Lung (tissue), 11 donors: ENCODE measurements at regions not wholly inside any gene's neighbourhood (a gene's known extent, or its start where the extent isn't known, plus 50 kb on each side); places are given as distances from the start of the nearest gene placed in this dataset.

Experiments
- ATAC-seq: fragments of 200-7000 bp; cut with Tn5 transposase; one replicate; pipeline ENCODE4 v1.9.1; 2020; ENCODE audit warnings: moderate number of reproducible peaks; ENCODE audit not compliant: insufficient read depth, low FRiP score
- DNase-seq, 3 donors: peaks; one replicate each; pipeline ENCODE4 v3.0.0-alpha.2; 2013 to 2017
- H3K27ac ChIP-seq, 2 donors: one replicate each; pipeline ENCODE4 v1.5.1; 2013; ENCODE audit warnings: mild to moderate bottlenecking in 2 of 2, moderate library complexity in 2 of 2, control low read depth in 1 of 2, inconsistent platforms in 1 of 2, low read depth in 1 of 2, low read length in 1 of 2
- H3K27me3 ChIP-seq, 3 donors: one replicate each; pipeline ENCODE4 v1.5.1; 2013; ENCODE audit warnings: low read length in 2 of 3; ENCODE audit not compliant: control insufficient read depth in 3 of 3, insufficient read depth in 3 of 3
- H3K36me3 ChIP-seq, 4 donors: one replicate each; pipeline ENCODE4 v1.5.1; 2013; ENCODE audit warnings: low read length in 4 of 4, mild to moderate bottlenecking in 1 of 4, moderate library complexity in 1 of 4; ENCODE audit not compliant: control insufficient read depth in 4 of 4, insufficient read depth in 4 of 4
- H3K4me1 ChIP-seq, 5 donors: one replicate each; pipeline ENCODE4 v1.5.1; 2013; ENCODE audit warnings: low read length in 5 of 5, mild to moderate bottlenecking in 2 of 5, moderate library complexity in 1 of 5; ENCODE audit not compliant: control insufficient read depth in 5 of 5, insufficient read depth in 5 of 5
- H3K4me3 ChIP-seq: one replicate; pipeline ENCODE4 v1.5.1; 2013; ENCODE audit warnings: mild to moderate bottlenecking, control low read depth, moderate library complexity
- H3K9ac ChIP-seq, 2 donors: one replicate each; pipeline ENCODE4 v1.5.1; 2013; ENCODE audit warnings: low read length in 2 of 2, control low read depth in 1 of 2; ENCODE audit not compliant: insufficient read depth in 1 of 2
- H3K9me3 ChIP-seq, 4 donors: one replicate each; pipeline ENCODE4 v1.5.1; 2013; ENCODE audit warnings: low read length in 3 of 4, mild to moderate bottlenecking in 1 of 4, moderate library complexity in 1 of 4; ENCODE audit not compliant: control insufficient read depth in 4 of 4, insufficient read depth in 3 of 4
- CTCF ChIP-seq: IDR thresholded peaks from 2 replicates; pipeline ENCODE4 v1.5.1; 2012; ENCODE audit warnings: mild to moderate bottlenecking; ENCODE audit errors: control extremely low read depth, extremely low read depth
- WGBS, 2 donors: extraction: QIAGEN DNeasy Blood & Tissue Kit; methylation state at CpG; one replicate each; pipeline ENCODE4 v1.1.7; 2013; 5-methylcytosine and 5-hydroxymethylcytosine counted together
- donor health status: control.
- donor health status: control.
- donor health status: Bipolar disorder and iron deficiency.
- donor health status: healthy.
- donor health status: DM: yes; HTN: yes; CAD: no.

- ATAC-seq (no peak), DNase-seq (peak in 2 of 3 donors; percentile 76 to 80)
- Histone ChIP-seq H3K36me3 (no peaks in the 10 kb centered on the region), H3K4me3 (no peak overlapping the region), H3K4me1 (peaks cover 0 to 3% (median 0%) of the 10 kb centered on the region in 5 donors), H3K27me3 (no peaks in the 10 kb centered on the region), H3K9ac (no peak overlapping the region), H3K9me3 (peaks cover 0 to 3% (median 1%) of the 10 kb centered on the region in 4 donors), H3K27ac (no peak overlapping the region)
- no peak for TF ChIP-seq CTCF
Observed at GRCh38 chr13:105118426-105118985, 1417.0 kb downstream of the EFNB2 start.

- TF ChIP-seq CTCF, result no peak
- Histone ChIP-seq H3K9ac (no peak overlapping the region), H3K9me3 (peaks cover 0 to 3% (median 1%) of the 10 kb centered on the region in 4 donors), H3K4me3 (no peak overlapping the region), H3K4me1 (peaks cover 0 to 3% (median 0%) of the 10 kb centered on the region in 5 donors), H3K36me3 (no peaks in the 10 kb centered on the region), H3K27me3 (no peaks in the 10 kb centered on the region), H3K27ac (no peak overlapping the region)
- peak in 2 of 3 donors; percentile 16 to 28 for DNase-seq
- no peak for ATAC-seq
Observed at GRCh38 chr13:105116966-105117365, 1418.5 kb downstream of the EFNB2 start.

GRCh38 chr13:105112561-105112960, 1422.9 kb downstream of the EFNB2 start:
- no peak for TF ChIP-seq CTCF
- DNase-seq, result no peak

GRCh38 chr13:105107781-105108180, 1427.7 kb downstream of the EFNB2 start:
- no peaks in the 10 kb centered on the region for H3K27me3 ChIP-seq
- peaks cover 0 to 3% (median 0%) of the 10 kb centered on the region in 4 donors for H3K9me3 ChIP-seq
- 91 to 94% methylated on average over 3 of the region's 3 CpGs for WGBS, 2 donors
- ATAC-seq, result no peak
- no peaks in the 10 kb centered on the region for H3K36me3 ChIP-seq
- H3K4me3 ChIP-seq, result no peak overlapping the region
- no peak for TF ChIP-seq CTCF
- no peak for DNase-seq
- H3K9ac ChIP-seq, result no peak overlapping the region
- H3K27ac ChIP-seq, result no peak overlapping the region
- no peaks in the 10 kb centered on the region for H3K4me1 ChIP-seq

More at GRCh38 chr13:105112561-105112960, 1422.9 kb downstream of the EFNB2 start:
- Histone ChIP-seq H3K27me3 (no peaks in the 10 kb centered on the region), H3K4me1 (no peaks in the 10 kb centered on the region), H3K4me3 (no peak overlapping the region), H3K36me3 (no peaks in the 10 kb centered on the region), H3K27ac (no peak overlapping the region), H3K9me3 (peaks cover 0 to 5% (median 1%) of the 10 kb centered on the region in 4 donors), H3K9ac (no peak overlapping the region)
- no peak for ATAC-seq
- 94 to 95% methylated on average over 4 of the region's 4 CpGs for WGBS, 2 donors
